HG02885 (cell line): ENCODE measurements at regions not wholly inside any gene's neighbourhood (a gene's known extent, or its start where the extent isn't known, plus 50 kb on each side); places are given as distances from the start of the nearest gene placed in this dataset.

ENCODE experiments used
- ATAC-seq: cut with Tn5 transposase; IDR thresholded peaks from one replicate; pipeline ENCODE4 v1.9.1; 2021; ENCODE audit warnings: mild to moderate bottlenecking; ENCODE audit not compliant: unreplicated experiment, poor library complexity

DNA sequence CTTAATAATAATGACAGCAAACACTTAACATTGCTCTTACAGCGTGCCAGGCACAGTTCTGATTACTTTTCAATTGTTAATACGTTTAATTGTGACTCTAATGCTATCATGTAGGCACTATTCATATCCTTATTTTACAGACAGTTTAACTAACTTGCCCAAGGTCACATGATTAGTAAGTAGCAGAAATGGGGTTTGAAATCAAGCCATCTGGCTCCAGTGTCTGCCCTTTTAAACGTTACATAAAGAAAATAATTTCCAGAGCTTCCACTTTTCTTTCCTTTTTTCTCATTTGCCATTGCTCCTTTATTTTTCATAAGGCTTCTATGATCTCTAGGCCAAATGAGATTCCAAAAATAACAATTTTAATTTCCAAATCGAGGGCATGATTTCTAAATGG lies 50.6 kb upstream of the IKZF2 start:
- ATAC-seq = no peak

DNA sequence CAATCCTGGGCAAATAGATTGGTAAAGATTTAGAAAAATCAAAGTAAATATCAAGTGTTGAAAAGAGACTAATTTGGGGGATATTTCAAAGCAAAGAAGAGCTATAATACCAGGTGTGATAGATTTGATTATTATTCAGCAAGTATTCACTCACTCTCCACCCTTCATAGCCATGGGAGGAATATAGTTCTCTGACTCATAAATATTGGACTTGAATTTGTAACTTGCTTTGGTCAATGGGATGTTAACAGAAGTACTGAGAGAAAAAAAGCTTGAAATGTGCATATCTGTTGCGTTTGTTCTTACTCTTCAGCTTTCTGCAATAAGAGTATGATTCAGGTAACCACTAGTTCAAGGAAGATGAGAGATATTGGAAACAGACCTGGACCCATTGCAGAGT lies 54.5 kb upstream of the IKZF2 start:
- ATAC-seq = no peak

DNA sequence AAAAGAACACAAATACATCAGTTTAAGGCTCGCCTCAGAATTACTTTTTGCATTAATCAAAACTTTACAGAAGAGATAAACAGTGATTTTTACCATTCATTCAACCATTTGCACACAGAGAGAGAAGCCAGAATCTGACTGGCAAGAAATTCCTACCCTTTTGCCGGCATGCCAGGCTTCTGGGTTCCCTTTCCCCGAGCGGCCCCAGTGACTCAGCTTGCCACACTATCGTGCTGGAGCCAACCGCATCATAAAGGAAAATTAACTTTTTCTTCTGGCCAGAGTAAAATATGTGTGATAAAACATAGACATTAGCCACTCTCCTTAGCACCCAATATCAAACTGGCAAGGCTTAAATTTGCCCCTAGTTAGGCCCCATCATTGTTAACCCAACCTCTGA lies 61.8 kb upstream of the IKZF2 start:
- ATAC-seq = no peak

DNA sequence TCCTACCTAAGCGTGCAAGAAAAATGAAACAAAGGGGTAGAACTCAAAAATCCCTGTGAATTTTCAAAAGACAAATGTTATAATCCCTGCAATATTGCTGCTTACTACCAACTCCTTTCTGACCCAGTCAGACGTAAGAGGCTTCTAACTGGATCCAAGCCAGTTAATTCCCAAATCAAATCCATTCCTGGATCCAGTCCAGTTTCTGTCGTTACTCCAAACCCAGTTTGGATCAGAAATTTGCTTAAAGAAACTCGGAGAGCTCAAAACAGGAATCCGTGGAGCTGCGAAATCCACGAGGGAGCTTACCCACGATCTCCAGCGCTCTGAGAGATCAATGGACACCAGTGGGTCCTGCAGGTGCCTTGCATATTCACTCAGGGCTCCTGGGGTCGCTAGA lies 62.8 kb upstream of the IKZF2 start:
- no peak for ATAC-seq

DNA sequence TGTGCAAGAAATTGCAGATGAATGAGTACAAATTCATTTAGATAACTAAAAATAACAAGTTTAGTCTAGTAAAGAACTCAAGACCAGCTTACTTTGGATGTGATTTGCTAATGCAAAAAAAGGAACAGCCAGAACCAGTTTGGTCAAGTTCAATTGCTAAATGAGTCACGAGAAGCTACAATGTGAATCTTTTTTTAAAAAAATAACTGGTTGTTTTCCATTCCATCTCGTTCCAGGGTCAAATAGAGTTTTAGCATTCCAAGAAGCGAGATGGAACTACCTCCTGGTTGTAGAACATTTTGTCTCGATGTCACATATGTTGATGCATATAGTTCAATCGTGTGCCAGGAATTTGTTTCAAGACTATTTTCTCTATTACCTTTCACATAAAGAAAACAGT lies 65.0 kb upstream of the IKZF2 start:
- ATAC-seq = no peak

DNA sequence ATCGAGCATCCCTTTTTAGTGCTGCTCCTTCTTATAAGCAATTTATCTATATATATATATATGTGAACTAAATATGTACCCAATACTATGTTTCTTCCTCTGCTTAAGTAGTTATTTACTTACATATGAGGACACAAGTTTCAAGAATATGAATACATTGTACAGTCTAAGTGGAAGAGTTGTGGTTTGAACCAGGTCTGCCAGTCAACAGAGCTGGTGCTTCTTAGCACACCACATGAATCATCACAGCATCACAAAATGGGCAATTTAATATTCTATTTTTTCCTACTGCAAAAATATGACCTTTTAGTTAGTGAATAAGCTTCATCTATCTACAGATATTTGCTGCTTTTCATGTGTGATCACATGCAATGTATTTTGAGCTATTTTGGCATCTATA lies 64.4 kb upstream of the SPAG16 start:
- ATAC-seq = no peak

DNA sequence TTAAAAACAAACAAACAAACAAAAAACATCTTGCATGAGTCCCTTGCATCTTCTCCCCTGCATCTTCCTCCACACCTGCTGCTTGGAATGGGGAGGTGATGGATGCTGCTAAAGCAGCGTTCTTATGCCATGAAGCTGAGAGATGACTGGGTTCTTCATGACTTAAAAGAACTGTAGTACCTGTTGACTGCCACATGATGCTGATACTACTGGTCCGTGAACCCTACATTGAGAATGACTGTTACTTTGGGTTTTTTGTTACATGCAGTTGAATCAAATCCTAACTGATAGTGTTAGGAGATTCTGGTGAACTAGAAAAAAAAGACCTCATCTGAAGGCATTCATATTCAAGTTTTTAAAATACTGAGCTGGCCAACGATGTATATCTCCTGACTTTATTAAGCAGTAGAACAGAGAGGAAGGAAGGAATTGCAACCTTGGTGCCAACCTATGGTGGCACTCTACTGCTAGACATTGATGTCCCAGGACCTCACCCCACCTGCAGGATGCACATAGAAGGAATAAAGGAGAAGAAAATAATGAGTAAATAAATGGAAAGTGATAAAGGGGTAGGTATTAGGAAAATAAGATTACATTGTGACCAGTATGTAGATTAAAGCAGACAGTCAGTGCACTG lies 63.2 kb upstream of the SPAG16 start:
- ATAC-seq = peak; percentile 49

DNA sequence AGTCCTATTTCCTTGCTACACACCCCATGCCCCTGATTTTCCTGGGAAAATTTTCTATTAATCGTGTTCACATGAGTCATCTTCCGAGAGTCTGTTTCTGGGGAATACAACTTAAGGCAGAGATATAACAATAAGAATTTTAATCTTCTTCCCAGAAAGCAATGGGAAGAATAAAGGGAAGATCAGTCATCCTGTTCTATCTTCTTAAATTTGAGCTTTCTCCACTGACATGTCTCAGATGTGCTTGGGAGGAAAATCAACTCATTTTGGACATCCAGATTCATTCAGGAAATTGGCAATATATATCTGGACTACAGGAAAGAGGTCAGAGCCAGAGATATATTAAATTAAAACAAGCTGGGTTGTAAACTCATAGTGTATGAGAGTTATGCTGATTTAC lies 62.3 kb upstream of the SPAG16 start:
- ATAC-seq = no peak

DNA sequence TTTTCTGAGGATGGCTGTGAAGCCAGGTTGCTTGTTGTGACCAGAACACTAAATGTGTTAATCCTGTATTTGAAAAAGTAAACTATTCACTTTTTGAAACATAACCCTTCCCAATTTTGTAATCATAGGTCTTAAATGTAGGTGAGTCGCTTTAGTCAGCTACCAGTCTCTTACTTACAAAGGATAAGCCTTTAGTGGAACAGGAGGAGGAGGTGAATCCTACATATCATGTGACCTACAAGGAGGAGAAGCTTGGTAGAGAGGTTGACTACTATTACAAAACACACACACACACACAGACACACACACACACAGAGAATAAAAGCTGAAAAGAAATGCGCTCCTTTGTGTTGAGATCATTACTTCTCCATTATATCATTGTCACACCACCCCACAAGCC lies 59.9 kb upstream of the SPAG16 start:
- no peak for ATAC-seq

DNA sequence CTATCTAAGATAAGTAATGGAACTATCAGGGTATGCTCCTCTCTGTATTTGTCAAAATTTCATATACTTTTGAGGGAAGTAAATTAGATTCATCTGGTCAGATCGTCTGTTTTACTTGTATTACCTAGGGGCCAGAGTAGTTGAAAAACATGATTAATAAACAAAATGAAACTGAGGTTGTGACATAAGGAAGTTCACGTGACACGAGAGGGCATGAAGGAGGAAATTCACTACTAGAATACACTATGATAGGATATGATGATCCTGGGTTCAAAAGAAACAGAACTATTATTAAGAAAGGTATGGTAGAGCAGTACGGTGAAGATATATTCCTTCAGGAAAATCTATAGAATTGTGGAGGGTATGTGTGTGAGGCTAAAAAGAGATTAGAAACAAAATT lies 58.4 kb upstream of the SPAG16 start:
- ATAC-seq = no peak

DNA sequence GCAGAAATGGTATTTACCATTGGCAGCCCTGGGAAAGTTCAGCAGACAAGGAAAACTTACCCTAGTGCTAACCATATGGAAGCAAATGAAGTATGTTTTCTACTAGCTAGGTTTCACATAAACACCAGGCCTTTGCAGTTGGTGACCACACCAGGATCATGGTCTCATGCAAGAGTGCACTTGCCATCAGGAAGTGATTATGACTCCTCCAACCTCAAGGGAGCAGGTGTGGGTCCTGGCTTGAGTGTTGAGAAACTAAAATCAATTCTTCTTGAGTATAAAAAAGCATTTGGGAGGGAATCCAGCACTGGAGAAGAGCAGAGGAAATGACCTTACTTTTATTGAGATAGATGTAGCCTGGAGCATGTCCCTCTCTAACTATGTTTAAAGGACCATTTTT lies 56.8 kb upstream of the SPAG16 start:
- ATAC-seq = peak; percentile 94

DNA sequence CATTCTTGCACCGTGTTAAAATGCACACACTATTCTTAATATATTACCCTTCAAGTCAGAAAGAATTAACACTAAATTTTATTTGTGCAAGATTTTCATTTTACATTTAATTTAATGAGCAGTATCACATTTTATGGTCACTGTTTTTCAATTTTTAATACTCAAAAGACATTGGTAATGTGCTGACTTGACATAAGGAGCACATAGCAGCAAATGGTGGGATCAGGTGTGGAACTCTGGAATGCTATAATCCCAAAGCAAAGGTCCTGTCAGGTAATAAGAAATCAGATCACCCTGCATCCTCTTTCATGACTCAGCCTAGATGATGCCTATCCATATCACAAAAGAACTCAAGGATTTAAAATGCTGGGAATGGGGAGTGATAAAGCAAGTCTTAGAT lies 55.6 kb upstream of the SPAG16 start:
- no peak for ATAC-seq

DNA sequence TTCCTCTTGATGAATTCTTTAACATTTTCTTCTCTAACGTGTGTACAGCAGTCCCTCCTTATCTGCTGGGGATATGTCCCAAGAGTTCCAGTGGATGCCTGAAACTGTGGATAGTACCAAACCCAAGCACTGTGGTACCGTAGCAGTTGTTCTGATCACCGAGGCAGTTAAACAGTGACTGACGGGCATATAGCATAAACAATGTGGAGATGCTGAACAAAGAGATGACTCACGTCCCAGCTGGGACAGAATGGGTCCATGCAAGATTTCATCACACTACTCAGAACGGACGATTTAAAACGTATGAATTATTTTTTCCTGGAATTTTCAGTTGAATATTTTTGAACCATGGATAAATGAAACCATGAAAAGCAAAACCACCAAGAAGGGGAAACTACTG lies 54.5 kb upstream of the SPAG16 start:
- no peak for ATAC-seq

DNA sequence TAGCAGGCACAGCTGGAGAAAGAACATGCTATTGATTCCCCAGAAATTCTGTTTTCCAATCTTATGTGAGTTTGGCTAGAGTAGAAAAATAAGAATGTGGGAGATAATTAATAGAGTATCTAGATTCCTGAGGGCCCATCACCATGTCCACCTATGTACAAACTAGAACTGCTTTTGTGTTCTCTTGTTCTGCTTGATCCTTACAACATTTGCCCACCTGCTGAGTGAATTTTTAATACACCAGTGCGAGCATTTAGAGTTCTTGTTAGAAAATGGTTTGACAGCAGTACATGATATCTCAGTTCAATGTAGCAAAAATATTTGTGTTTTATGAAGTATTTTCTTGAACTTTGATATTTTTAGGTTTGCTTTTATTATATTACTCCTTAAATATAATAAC lies 52.3 kb upstream of the SPAG16 start:
- no peak for ATAC-seq

DNA sequence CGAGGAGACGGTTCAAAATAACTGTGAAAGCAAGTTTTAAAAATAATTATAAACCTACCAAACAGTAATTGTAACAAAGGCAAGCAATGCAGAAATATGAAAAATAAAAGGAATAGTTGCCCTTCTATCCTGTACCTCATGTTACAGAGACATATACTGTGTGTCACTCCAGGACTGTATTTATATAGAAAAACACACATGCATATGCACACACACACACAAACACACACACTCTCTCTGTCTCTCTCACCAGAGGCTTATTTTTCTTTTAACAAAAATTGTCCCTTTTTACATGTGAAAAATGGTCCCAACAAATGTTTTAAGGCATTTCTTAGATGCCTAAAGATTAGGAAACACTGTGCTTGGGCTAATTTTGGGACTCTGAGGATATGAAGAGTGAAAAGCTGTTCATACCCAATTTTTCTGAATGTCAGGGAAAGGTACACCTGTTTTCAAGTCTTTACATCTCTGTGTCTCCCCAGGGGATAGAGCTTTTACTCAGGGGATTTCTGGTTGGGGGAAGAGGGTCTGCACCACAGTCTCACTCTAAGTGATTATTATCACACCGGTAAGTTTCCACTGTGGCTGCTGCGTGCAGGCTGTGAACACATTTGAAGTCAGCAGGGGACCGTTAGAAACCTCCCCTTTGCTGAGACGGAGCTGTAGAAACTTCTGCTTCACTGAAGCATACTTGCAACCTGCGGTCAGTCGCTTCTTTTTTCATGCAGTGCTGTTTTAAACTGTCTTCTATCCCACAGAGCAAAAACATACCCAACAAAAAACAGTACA lies 51.4 kb upstream of the SPAG16 start:
- ATAC-seq = peak; percentile 95

DNA sequence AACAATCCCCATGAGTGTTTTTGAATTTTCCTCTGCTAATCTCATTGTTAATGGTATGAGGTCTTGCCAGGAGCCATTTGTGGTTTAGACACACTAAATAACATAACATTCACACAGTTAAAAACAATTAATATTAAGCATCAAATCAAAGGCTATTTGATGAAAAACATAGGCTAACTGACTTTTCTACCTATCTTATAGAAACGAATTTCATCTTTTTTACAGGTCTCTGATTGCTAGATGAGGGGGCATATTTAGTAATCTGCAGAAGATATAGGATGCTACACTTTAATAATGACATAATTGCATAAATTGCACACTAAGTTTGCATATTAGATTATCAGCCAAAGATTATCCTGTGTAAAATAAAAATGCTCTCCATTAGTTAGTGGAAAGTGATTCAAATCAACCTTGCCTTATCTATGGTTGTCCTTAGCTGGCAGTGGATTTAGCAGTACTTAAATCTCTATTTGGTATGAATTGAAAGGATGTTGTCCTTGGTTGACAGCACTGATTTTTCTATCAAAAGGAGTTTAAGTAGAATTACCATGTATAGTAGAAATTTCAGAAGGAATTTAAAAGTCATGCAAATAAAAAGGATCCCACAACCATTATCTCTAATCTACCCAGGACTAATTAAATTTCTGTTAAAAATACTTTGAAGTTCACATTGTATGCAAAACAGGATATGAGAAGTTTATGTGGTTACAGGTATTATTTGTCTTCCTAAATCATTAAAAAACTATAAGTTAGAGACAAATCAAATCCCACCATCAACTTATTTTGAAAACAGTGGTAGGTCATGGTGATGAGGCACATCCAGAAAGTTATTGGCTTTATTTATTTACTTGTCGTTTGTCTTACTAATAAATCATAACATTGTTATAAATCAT lies 50.6 kb upstream of the SPAG16 start:
- no peak for ATAC-seq
